HL-60 (cell line): ENCODE measurements at regions not wholly inside any gene's neighbourhood (a gene's known extent, or its start where the extent isn't known, plus 50 kb on each side); places are given as distances from the start of the nearest gene placed in this dataset.
"Not testable (repeated sequence)": the region's sequence is repeated elsewhere in the genome, so short reads cannot be mapped to it uniquely, and the experiment has no call there.

Source experiments
- CTCF ChIP-seq: IDR thresholded peaks from one replicate; pipeline ENCODE4 v1.5.1; 2011; ENCODE audit warnings: low read length, control low read depth, inconsistent platforms; ENCODE audit not compliant: insufficient read depth
- POLR2AphosphoS5 ChIP-seq: IDR thresholded peaks from 2 replicates; pipeline ENCODE4 v1.6.1; 2012; ENCODE audit warnings: low read depth
- SPI1 ChIP-seq: IDR thresholded peaks from 2 replicates; pipeline ENCODE4 v1.6.1; 2012; ENCODE audit warnings: low read depth, mild to moderate bottlenecking, borderline replicate concordance

GRCh38 chr4:9556076-9556475 is 111.9 kb downstream of the DEFB131A start:
- TF ChIP-seq CTCF, POLR2AphosphoS5, SPI1: not testable (repeated sequence)
